Spleen (tissue), 11 donors: ENCODE measurements at regions not wholly inside any gene's neighbourhood (a gene's known extent, or its start where the extent isn't known, plus 50 kb on each side); places are given as distances from the start of the nearest gene placed in this dataset.

Experiments used
- DNase-seq: peaks from one replicate; pipeline ENCODE4 v3.0.0-alpha.2; 2020
- H3K27ac ChIP-seq, 8 donors: fragments of 200-600 bp; sonication (generic) in 7 of 8; 1 replicate in 4 of 8; 2 replicates in 4 of 8; pipeline versions ENCODE4 v1.5.0 to v1.8.0; 2016 to 2021; ENCODE audit warnings: inconsistent platforms in 4 of 8, mild to moderate bottlenecking in 4 of 8, moderate library complexity in 1 of 8
- H3K27me3 ChIP-seq, 7 donors: fragments of 200-600 bp; sonication (generic) in 6 of 7; replicated peaks in 1 of 7; 1 replicate in 4 of 7; 2 replicates in 3 of 7; pipeline versions ENCODE4 v1.5.0 to v1.8.0; 2016 to 2021; ENCODE audit warnings: inconsistent platforms in 3 of 7, mild to moderate bottlenecking in 1 of 7
- H3K36me3 ChIP-seq, 6 donors: fragments of 200-600 bp; sonication (generic) in 5 of 6; 1 replicate in 4 of 6; 2 replicates in 2 of 6; pipeline versions ENCODE4 v1.5.0 to v1.8.0; 2016 to 2021; ENCODE audit warnings: inconsistent platforms in 2 of 6
- H3K4me1 ChIP-seq, 6 donors: fragments of 200-600 bp; sonication (generic) in 5 of 6; 1 replicate in 3 of 6; 2 replicates in 3 of 6; pipeline versions ENCODE4 v1.5.0 to v1.8.0; 2016 to 2021; ENCODE audit warnings: inconsistent platforms in 3 of 6
- H3K4me3 ChIP-seq, 8 donors: fragments of 200-600 bp; sonication (generic) in 7 of 8; 1 replicate in 4 of 8; 2 replicates in 4 of 8; pipeline versions ENCODE4 v1.5.0 to v1.8.0; 2016 to 2021; ENCODE audit warnings: inconsistent platforms in 4 of 8, mild to moderate bottlenecking in 4 of 8, moderate library complexity in 2 of 8
- H3K9me3 ChIP-seq, 8 donors: fragments of 200-600 bp; sonication (generic) in 7 of 8; 1 replicate in 4 of 8; 2 replicates in 4 of 8; pipeline versions ENCODE4 v1.5.0 to v1.8.0; 2016 to 2021; ENCODE audit warnings: inconsistent platforms in 4 of 8
- POLR2A ChIP-seq, 3 donors: fragments of 450-650 bp; IDR thresholded peaks; one replicate each; pipeline ENCODE4 v1.5.1; 2017; ENCODE audit warnings: antibody characterized with exemption in 3 of 3, mild to moderate bottlenecking in 1 of 3
- POLR2AphosphoS5 ChIP-seq, 3 donors: sonication (generic); formaldehyde crosslinking; IDR thresholded peaks; one replicate each; pipeline ENCODE4 v1.5.1; 2017; ENCODE audit warnings: antibody characterized with exemption in 3 of 3
- WGBS, 5 donors: extraction: QIAGEN DNeasy Blood & Tissue Kit in 3 of 5; methylation state at CpG; one replicate each; pipeline versions ENCODE4 v1.1.5 to v1.1.7; 2013 to 2018; 5-methylcytosine and 5-hydroxymethylcytosine counted together
- intact Hi-C: fragments of 100-400 bp; cut with DNase I; formaldehyde crosslinking; loops from one replicate; pipeline ENCODE4 v1.15.0; 2023; ENCODE audit warnings: low total_unique reads
- TF ChIP-seq, protein P1 (sequence below), 11 experiments: fragments of 200-600 bp in 7 of 11; fragments of 450-650 bp in 4 of 11; sonication (generic) in 4 of 11; IDR thresholded peaks in 8 of 11; conservative IDR thresholded peaks in 3 of 11; 1 replicate in 7 of 11; 2 replicates in 4 of 11; pipeline versions ENCODE4 v1.4.0 to v1.8.0; 2016 to 2021; ENCODE audit warnings: antibody characterized with exemption in 11 of 11, inconsistent platforms in 4 of 11, mild to moderate bottlenecking in 1 of 11
- donor health status: healthy with polysubstance abuse.
- donor health status: DM: no; HTN: no; CAD: no; lungs with moderate emphysema.
- donor health status: DM: no; HTN: no; CAD: no.
- donor health status: Bipolar disorder and iron deficiency.
- donor health status: healthy.
- donor health status: DM: no; HTN: no; CAD: no.
- donor health status: DM: yes; HTN: yes; CAD: no.

DNA sequence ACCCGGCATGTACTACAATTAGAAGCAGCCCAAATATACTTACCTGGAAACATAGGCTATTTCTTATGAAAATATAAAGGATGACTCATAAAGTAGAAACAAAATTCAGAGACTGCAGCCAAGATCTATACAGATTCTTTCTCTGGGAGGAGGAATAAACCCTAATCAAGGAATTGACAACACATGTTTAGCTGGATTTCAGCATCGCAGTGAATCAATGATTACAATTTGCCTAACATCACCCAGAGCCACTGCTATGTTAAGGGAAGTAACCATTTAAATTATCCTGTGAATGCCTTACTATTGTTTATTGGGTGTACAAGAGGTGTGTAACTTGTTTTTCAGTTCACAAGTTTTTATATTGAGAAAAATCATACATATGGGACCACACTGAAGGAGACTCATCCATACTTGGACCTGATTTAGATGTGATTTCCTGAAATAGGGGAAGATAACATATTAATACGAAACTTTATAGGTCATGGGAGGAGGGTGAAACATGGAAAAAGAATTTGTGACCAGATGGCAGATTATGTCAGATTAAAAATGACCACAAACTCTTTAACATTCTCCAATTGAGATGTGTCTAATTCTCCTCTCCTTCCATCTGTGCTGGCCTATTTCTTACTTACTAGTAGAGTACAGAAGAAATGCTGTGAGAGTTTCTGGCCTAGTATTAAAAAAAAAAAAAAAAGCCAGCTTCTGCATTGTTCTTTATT lies 1168.4 kb downstream of the SLITRK1 start:
- no peaks in the 10 kb centered on the region for H3K4me1 ChIP-seq
- intact Hi-C loops: no loop called here
- H3K36me3 ChIP-seq: no peaks in the 10 kb centered on the region
- WGBS, 5 donors: 74 to 86% (median 83%) methylated on average over 3 of the region's 3 CpGs
- no peak overlapping the region for H3K4me3 ChIP-seq
- no peak for DNase-seq
- TF ChIP-seq, protein P1, sequence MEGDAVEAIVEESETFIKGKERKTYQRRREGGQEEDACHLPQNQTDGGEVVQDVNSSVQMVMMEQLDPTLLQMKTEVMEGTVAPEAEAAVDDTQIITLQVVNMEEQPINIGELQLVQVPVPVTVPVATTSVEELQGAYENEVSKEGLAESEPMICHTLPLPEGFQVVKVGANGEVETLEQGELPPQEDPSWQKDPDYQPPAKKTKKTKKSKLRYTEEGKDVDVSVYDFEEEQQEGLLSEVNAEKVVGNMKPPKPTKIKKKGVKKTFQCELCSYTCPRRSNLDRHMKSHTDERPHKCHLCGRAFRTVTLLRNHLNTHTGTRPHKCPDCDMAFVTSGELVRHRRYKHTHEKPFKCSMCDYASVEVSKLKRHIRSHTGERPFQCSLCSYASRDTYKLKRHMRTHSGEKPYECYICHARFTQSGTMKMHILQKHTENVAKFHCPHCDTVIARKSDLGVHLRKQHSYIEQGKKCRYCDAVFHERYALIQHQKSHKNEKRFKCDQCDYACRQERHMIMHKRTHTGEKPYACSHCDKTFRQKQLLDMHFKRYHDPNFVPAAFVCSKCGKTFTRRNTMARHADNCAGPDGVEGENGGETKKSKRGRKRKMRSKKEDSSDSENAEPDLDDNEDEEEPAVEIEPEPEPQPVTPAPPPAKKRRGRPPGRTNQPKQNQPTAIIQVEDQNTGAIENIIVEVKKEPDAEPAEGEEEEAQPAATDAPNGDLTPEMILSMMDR (IDR thresholded peaks at IDR 0.05 in 8 of 11, conservative IDR thresholded peaks at IDR 0.05 in 3 of 11): no peak
- TF ChIP-seq POLR2A (IDR thresholded peaks at IDR 0.05) (no peak), POLR2AphosphoS5 (IDR thresholded peaks at IDR 0.05) (no peak)
- no peaks in the 10 kb centered on the region for H3K9me3 ChIP-seq
- H3K27ac ChIP-seq: no peak overlapping the region
- H3K27me3 ChIP-seq: no peaks in the 10 kb centered on the region

DNA sequence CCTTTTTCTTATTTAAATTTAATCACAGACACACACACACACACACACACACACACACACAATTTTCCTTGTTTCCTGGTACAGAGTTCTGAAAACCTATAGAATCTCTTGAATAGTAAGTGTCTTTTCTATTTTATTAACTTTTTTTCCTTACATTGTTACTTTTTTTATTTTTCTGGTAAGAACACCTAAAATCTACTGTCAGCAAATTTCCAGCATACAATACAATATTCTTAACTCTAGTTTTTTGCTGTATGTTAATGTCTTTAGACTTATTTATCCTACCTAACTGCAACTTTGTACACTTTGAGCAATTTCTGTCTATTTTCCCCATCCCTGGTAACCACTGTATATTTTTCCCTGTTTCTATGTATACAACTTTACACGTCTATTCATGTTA lies 1179.8 kb downstream of the SLITRK1 start:
- no peak overlapping the region for H3K4me3 ChIP-seq
- no peak for DNase-seq
- peaks cover 0 to 6% (median 0%) of the 10 kb centered on the region in 8 donors for H3K9me3 ChIP-seq
- TF ChIP-seq POLR2AphosphoS5 (IDR thresholded peaks at IDR 0.05) (no peak), POLR2A (IDR thresholded peaks at IDR 0.05) (no peak)
- TF ChIP-seq, protein P1 (IDR thresholded peaks at IDR 0.05 in 8 of 11, conservative IDR thresholded peaks at IDR 0.05 in 3 of 11): no peak
- no peaks in the 10 kb centered on the region for H3K4me1 ChIP-seq
- 82 to 97% (median 84%) methylated on average over 1 of the region's 1 CpG for WGBS, 5 donors
- H3K36me3 ChIP-seq: no peaks in the 10 kb centered on the region
- no peak overlapping the region for H3K27ac ChIP-seq
- H3K27me3 ChIP-seq: no peaks in the 10 kb centered on the region
- intact Hi-C loops: no loop called here

DNA sequence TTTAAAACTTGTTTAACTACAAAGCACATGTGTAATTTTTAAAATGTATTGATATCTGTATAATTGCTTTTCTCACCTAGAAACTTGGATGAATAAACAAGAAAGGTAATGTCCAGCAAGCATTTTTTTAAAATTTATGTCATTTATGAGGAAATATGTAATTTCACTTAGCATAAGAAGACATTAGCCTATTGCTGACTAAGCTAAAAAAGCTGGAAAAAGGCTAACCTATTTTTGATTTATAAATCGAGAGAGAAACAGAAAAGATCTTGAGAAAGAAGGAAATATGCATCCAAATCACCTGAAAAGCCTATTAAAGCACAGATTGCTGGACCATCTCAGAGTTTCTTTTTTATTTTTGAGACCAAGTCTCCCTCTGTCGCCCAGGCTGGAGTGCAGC lies 1181.3 kb downstream of the SLITRK1 start:
- Histone ChIP-seq H3K36me3 (no peaks in the 10 kb centered on the region), H3K4me1 (no peaks in the 10 kb centered on the region), H3K27me3 (no peaks in the 10 kb centered on the region), H3K9me3 (peaks cover 0 to 3% (median 0%) of the 10 kb centered on the region in 8 donors), H3K4me3 (no peak overlapping the region), H3K27ac (no peak overlapping the region)
- no peak for DNase-seq
- 76 to 94% (median 82%) methylated on average over 2 of the region's 2 CpGs for WGBS, 5 donors
- intact Hi-C loops: no loop called here
- no peak for TF ChIP-seq POLR2A (IDR thresholded peaks at IDR 0.05)

DNA sequence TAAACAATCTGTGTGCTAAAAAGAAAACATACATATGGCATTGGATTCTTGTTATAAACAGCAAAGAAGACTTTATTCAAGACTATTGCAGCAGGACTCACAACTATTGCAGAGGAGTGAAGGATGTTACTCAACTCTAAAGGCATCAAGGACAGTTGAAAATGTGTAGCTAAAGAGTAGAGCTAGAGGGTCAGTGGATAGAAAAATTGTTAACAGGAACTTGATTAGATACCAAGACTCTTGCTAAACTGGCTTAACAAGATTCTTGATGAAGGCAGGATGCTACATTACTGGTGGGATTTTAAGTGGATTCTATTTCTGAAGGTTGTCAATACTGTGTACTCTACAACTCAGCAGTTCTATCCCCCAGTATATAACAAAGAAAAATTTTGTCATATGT lies 1183.3 kb downstream of the SLITRK1 start:
- H3K27me3 ChIP-seq: no peaks in the 10 kb centered on the region

More for the DNA sequence above, 1183.3 kb downstream of the SLITRK1 start:
- intact Hi-C loops: no loop called here
- no peak for DNase-seq
- Histone ChIP-seq H3K4me3 (no peak overlapping the region), H3K36me3 (no peaks in the 10 kb centered on the region), H3K9me3 (no peaks in the 10 kb centered on the region), H3K27ac (no peak overlapping the region), H3K4me1 (no peaks in the 10 kb centered on the region)
- TF ChIP-seq, protein P1 (IDR thresholded peaks at IDR 0.05 in 8 of 11, conservative IDR thresholded peaks at IDR 0.05 in 3 of 11): no peak
- TF ChIP-seq POLR2AphosphoS5 (IDR thresholded peaks at IDR 0.05) (no peak), POLR2A (IDR thresholded peaks at IDR 0.05) (no peak)
